SU-DHL-6 (cell line): ENCODE measurements at regions not wholly inside any gene's neighbourhood (a gene's known extent, or its start where the extent isn't known, plus 50 kb on each side); places are given as distances from the start of the nearest gene placed in this dataset.
"Not testable (repeated sequence)": the region's sequence is repeated elsewhere in the genome, so short reads cannot be mapped to it uniquely, and the experiment has no call there.

Source experiments
- H2AFZ ChIP-seq: fragments of 200-600 bp; sonication (generic); 2 replicates; pipeline ENCODE4 v1.6.1; 2014; ENCODE audit warnings: low read depth, mild to moderate bottlenecking, moderate library complexity, mixed read lengths, antibody characterized with exemption, low read length; ENCODE audit not compliant: severe bottlenecking
- H3F3A ChIP-seq: fragments of 200-600 bp; shearing (Covaris generic); 2 replicates; pipeline ENCODE4 v1.6.0; 2016; ENCODE audit warnings: antibody characterized with exemption, mild to moderate bottlenecking; ENCODE audit not compliant: insufficient read depth
- H3K27ac ChIP-seq: fragments of 200-600 bp; sonication (generic); 2 replicates; pipeline ENCODE4 v1.5.1; 2016; ENCODE audit warnings: low read depth, mild to moderate bottlenecking, low read length, moderate library complexity, mixed read lengths
- H3K27me3 ChIP-seq: fragments of 200-600 bp; sonication (generic), shearing (Covaris generic); 2 replicates; pipeline ENCODE4 v1.6.0; 2014; ENCODE audit warnings: mild to moderate bottlenecking, low read length
- H3K36me3 ChIP-seq: fragments of 200-600 bp; sonication (generic); 2 replicates; pipeline ENCODE4 v1.6.1; 2014; ENCODE audit warnings: mild to moderate bottlenecking, low read length, mixed read lengths
- H3K4me2 ChIP-seq: fragments of 300-600, 200-600 bp; shearing (Covaris generic), sonication (generic); 2 replicates; pipeline ENCODE4 v1.6.0; 2014; ENCODE audit warnings: low read length, low read depth, mild to moderate bottlenecking; ENCODE audit not compliant: poor library complexity, severe bottlenecking
- H3K4me3 ChIP-seq: fragments of 200-600 bp; sonication (generic); 2 replicates; pipeline ENCODE4 v1.5.1; 2014; ENCODE audit warnings: antibody characterized with exemption, low read length, mild to moderate bottlenecking, mixed read lengths; ENCODE audit not compliant: insufficient read depth, poor library complexity, severe bottlenecking
- H3K79me2 ChIP-seq: fragments of 200-600 bp; sonication (generic); 2 replicates; pipeline ENCODE4 v1.6.1; 2014; ENCODE audit warnings: mild to moderate bottlenecking, low read length, moderate library complexity; ENCODE audit not compliant: insufficient read depth
- H3K9ac ChIP-seq: fragments of 200-600 bp; sonication (generic); 2 replicates; pipeline ENCODE4 v1.7.0; 2014; ENCODE audit warnings: mild to moderate bottlenecking, low read length
- H3K9me2 ChIP-seq: fragments of 200-600 bp; sonication (generic); replicated peaks from 2 replicates; pipeline ENCODE4 v1.6.1; 2014; ENCODE audit warnings: low read length; ENCODE audit not compliant: insufficient read depth
- H3K9me3 ChIP-seq: fragments of 200-600 bp; sonication (generic); 2 replicates; pipeline ENCODE4 v1.6.1; 2014; ENCODE audit warnings: low read length, mixed read lengths; ENCODE audit not compliant: insufficient read depth
- H4K20me1 ChIP-seq: fragments of 200-600 bp; sonication (generic); 2 replicates; pipeline ENCODE4 v1.6.1; 2014; ENCODE audit warnings: low read depth, mild to moderate bottlenecking, antibody characterized with exemption, low read length, moderate library complexity, mixed read lengths
- CTCF ChIP-seq: fragments of 200-600 bp; sonication (generic); IDR thresholded peaks from one replicate; pipeline ENCODE4 v1.5.1; 2017; ENCODE audit warnings: antibody characterized with exemption, mild to moderate bottlenecking, low read length, moderate library complexity; ENCODE audit not compliant: insufficient read depth, poor library complexity, severe bottlenecking
- EZH2phosphoT487 ChIP-seq: fragments of 200-600 bp; sonication (generic), shearing (Covaris generic); conservative IDR thresholded peaks from 2 replicates; pipeline ENCODE4 v1.6.1; 2018; ENCODE audit warnings: mild to moderate bottlenecking, antibody characterized with exemption, low read length, moderate library complexity, mixed read lengths

DNA sequence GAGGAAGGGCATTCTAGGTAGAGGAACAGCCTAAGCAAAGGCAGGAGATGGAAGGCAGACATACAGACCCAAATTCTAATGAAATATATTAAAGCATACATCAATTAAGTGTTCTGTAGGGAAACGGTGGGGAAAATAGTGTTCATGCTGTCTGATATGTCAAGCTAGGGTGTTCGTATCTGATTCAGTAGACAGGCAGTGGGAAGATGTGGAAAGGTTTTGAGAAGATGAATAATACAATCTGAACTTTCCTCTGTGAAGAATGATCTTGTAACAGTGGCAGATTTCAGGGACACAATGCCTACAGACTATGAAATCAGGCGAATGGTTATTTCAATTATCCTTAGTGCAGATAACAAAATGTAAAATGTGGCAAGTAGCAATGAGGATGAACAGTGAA, 594.2 kb downstream of the KCTD12 start:
- no peaks in the 10 kb centered on the region for H4K20me1 ChIP-seq
- no peak overlapping the region for H3K27ac ChIP-seq
- H3K9me2 ChIP-seq = no peaks in the 10 kb centered on the region; the same call in 1 of the 2 replicates
- TF ChIP-seq EZH2phosphoT487 = no peak
- TF ChIP-seq CTCF = no peak
- no peak overlapping the region for H3K4me2 ChIP-seq
- no peaks in the 10 kb centered on the region for H3K27me3 ChIP-seq
- no peaks in the 10 kb centered on the region for H3K36me3 ChIP-seq
- no peak overlapping the region for H3K4me3 ChIP-seq
- no peak overlapping the region for H3K9ac ChIP-seq
- no peak overlapping the region for H2AFZ ChIP-seq
- H3K9me3 ChIP-seq = no peaks in the 10 kb centered on the region
- no peaks in the 10 kb centered on the region for H3F3A ChIP-seq
- H3K79me2 ChIP-seq = no peaks in the 10 kb centered on the region

DNA sequence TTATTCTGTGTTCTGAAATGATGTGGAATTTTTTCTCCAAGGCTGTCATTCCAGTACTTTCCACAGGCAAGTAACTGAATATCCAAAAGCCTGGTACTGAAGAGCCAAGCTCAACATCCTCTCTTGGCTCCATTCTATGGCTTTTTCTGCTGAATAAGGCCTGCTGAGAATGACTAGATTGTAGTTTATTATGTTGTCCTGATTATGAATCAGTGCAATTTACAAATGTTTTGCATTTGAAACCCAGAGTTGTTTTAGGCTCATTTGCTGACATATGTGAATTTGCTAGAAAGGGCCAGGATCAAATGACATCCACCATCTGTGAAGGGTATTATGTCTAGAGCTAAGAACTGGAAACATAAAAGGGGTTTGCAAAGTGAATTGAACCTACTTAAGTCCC, 596.6 kb downstream of the KCTD12 start:
- H3K9me2 ChIP-seq = no peaks in the 10 kb centered on the region
- H3K4me3 ChIP-seq = no peak overlapping the region
- no peak overlapping the region for H3K9ac ChIP-seq
- no peak for TF ChIP-seq EZH2phosphoT487
- TF ChIP-seq CTCF = no peak
- no peak overlapping the region for H3K27ac ChIP-seq
- no peaks in the 10 kb centered on the region for H3K9me3 ChIP-seq
- H3K36me3 ChIP-seq = no peaks in the 10 kb centered on the region
- H3F3A ChIP-seq = no peaks in the 10 kb centered on the region
- H3K27me3 ChIP-seq = no peaks in the 10 kb centered on the region
- H2AFZ ChIP-seq = no peak overlapping the region
- no peak overlapping the region for H3K4me2 ChIP-seq
- no peaks in the 10 kb centered on the region for H4K20me1 ChIP-seq
- no peaks in the 10 kb centered on the region for H3K79me2 ChIP-seq

DNA sequence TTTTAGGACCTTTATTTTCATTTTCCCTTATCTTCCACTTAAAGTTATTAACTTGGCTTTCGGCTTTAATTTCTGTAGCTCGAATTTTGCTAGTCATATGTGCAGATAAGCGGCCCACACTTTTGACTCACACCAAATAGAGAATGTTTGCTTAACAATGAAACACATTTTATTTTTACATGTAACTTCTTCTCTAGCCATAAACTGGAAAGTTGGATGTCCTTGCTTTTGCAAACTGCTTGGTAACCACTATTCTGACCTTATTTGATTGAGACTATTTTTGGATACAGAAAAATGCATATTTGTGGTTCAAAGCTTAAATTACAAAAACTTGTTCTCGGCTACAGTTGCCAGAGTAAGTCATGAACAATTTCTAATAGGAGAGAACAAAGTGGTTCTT, 600.0 kb downstream of the KCTD12 start:
- Histone ChIP-seq H3K27ac (no peak overlapping the region), H3F3A (no peaks in the 10 kb centered on the region), H3K4me3 (no peak overlapping the region), H3K9me2 (no peaks in the 10 kb centered on the region), H4K20me1 (no peaks in the 10 kb centered on the region), H3K9me3 (no peaks in the 10 kb centered on the region), H3K36me3 (no peaks in the 10 kb centered on the region), H3K4me2 (no peak overlapping the region), H2AFZ (no peak overlapping the region), H3K9ac (no peak overlapping the region), H3K27me3 (no peaks in the 10 kb centered on the region), H3K79me2 (no peaks in the 10 kb centered on the region)
- TF ChIP-seq EZH2phosphoT487 (no peak), CTCF (no peak)

GRCh38 chr13:76285463-76285862, 600.7 kb downstream of the KCTD12 start:
- no peaks in the 10 kb centered on the region for H4K20me1 ChIP-seq
- H3K9ac ChIP-seq = no peak overlapping the region
- H3F3A ChIP-seq = no peaks in the 10 kb centered on the region
- H3K9me2 ChIP-seq = no peaks in the 10 kb centered on the region
- no peaks in the 10 kb centered on the region for H3K79me2 ChIP-seq
- TF ChIP-seq EZH2phosphoT487 (no peak), CTCF (no peak)
- H3K4me3 ChIP-seq = no peak overlapping the region
- H3K27me3 ChIP-seq = no peaks in the 10 kb centered on the region
- H3K4me2 ChIP-seq = no peak overlapping the region
- H3K27ac ChIP-seq = no peak overlapping the region
- H3K36me3 ChIP-seq = no peaks in the 10 kb centered on the region
- H2AFZ ChIP-seq = no peak overlapping the region
- no peaks in the 10 kb centered on the region for H3K9me3 ChIP-seq

DNA sequence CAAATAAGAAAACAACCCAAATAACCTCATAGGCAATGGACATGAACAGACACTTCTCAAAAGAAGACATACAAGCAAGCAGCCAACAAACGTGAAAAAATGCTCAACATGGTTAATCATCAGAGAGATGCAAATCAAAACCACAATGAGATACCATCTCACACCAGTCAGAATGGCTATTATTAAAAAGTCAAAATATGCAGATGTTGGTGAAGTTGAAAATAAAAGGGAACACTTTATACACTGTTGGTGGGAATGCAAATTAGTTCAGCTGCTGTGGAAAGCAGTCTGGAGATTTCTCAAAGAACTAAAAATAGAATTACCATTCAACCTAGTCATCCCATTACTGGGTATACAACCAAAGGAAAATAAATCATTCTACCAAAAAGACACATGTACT, 606.4 kb downstream of the KCTD12 start:
- not testable (repeated sequence) for H3K27ac ChIP-seq, H3K36me3 ChIP-seq, H3K9me3 ChIP-seq, H3K9me2 ChIP-seq, H3K27me3 ChIP-seq, H3K4me2 ChIP-seq, H3K9ac ChIP-seq, H3K79me2 ChIP-seq, H3F3A ChIP-seq, H3K4me3 ChIP-seq, H2AFZ ChIP-seq, H4K20me1 ChIP-seq
